ENCODE measurements at regions not wholly inside any gene's neighbourhood (a gene's known extent, or its start where the extent isn't known, plus 50 kb on each side); places are given as distances from the start of the nearest gene placed in this dataset.
"Not testable (repeated sequence)": the region's sequence is repeated elsewhere in the genome, so short reads cannot be mapped to it uniquely, and the experiment has no call there.

GRCh38 chr5:118462276-118462675 lies 526.1 kb downstream of the DTWD2 start:
- DNase-seq, result not testable (repeated sequence)

DNA sequence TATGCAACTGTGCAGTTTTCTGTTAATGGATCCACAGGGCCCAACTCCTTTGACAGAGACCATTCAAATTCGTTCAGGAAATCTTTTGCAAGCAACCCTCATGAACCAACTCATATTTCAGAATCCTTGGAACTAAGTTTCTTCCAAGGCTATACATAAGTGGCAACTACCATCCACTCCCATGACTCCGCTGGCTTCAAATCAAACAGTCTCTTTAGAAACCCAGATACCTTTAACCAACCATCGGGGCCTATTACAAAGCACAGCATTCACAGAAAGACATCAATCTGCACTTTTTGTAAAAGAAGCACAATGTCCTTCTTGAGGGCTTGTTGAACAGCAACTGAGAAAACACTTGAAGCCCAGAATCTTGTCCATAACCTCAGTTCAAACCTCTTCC lies 526.9 kb downstream of the DTWD2 start:
- no peak for DNase-seq

DNA sequence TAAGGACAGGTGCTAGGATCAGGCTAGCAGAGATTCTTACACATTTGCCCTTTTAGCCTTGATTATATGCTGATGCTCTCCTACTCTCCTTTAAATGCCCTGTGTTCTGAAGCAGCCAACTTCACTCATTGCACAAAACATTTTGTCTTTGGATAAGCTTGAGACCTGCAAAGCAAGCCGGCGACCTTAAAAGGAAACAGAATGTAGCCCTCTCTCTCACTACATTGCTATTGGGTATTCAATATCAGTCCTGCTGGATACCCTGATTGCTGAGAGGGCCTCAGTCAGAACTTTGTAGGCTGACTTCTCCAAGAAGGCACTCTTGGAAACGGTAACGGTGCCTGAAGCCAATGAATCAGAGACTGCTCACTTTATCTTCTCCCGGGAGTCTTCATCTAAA lies 528.9 kb downstream of the DTWD2 start:
- DNase-seq, result no peak

DNA sequence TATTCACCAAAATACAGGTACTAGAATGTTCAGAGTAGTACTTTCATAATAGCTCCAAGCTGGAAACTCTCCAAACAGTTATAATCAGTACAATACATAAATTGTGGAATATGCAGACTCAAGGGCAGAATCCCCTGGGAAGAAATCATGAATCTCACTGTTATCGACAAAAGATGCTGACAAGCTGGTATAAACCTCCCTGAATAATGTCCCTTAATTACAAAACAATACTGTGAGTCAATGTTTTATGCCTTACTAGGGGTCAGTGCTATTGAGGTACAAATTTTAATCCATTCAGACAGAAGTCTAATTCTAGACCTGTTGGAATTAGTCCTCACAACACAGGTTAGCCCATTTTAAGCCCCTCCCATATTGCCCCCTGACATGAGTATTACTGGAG lies 532.3 kb downstream of the DTWD2 start:
- no peak for DNase-seq

DNA sequence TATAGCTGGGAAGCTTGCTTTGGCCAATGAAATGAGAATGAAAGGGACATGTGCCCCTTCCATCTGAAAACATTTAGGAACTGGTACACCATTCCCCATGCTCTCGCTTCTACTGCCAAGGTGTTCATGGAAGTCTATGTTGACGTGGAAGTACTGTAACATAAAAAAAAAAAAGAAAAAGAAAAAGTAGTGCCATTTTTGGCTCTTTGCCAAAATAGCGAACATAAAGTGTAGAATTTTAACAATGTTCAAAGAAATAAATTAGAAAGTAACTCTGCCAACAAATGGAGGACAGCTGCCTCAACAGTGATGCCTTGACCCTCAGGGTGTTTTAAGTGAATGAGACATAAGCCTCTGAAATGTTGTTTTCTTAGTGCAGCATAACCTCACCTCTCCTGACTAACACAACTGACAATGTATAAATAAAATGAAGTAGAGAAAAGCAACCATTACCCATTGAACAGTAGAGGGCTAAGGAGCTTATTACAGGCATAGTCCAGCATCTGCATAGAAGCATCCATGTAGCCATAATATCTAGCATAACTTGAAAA lies 536.6 kb downstream of the DTWD2 start:
- no peak for DNase-seq

DNA sequence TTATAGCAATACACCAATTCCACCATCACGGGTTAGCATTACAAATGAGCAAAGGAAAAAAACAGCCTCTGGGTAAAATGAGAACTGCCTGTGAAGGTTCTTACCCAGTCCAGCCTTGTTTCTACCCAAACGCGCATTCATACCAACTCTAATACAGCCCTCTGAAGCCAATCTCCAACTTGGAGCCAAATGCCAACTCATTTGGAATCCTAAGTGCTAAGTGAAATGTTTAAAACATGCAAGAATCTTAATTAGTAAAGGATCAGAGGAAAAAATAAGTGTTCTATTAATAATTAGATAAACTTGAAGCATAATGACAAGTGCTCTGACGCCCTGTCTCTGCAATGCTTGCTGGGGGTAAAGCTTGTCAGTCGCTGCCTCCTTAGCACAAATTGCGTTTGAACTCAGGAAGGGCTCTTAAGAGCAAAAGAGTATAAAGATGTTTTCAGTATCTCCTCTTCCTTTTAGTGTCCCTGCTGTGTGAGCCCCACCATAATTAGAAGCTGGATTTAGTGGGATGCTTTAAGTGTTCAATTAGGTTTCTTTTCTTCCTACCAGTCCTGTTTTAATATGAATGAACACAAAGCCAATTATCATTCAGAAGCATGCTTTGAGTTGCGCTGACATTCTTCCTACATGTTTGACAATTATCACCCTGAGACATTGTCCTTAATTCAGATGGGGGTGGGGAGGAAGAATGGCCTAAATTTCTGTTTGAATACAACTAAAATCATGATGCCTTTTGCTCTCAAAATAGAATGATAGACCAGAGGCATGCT lies 537.6 kb downstream of the DTWD2 start:
- no peak for DNase-seq

GRCh38 chr5:118447350-118447749 lies 541.0 kb downstream of the DTWD2 start:
- no peak for DNase-seq

DNA sequence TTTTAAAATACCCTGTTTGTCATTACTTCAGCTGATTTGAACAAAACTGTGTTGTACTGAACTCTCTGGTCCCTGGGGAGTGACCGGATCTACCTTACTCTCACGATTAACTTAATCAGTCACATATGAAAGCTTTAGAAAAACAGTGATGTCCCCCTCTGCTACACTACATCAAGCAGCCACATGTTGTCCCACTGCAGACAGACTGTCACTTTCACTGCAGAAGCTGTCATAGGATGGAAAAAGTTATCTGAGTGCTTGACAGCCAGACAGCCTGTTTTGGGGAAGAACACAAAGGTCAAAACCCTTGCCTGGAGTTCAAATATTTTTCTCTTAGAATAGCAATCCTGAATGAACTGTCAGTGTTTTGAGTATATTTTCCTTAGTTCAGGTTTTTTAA lies 546.4 kb downstream of the DTWD2 start:
- no peak for DNase-seq

GRCh38 chr5:118441034-118441433 lies 547.3 kb downstream of the DTWD2 start:
- no peak for DNase-seq

GRCh38 chr5:118440496-118440895 lies 547.9 kb downstream of the DTWD2 start:
- no peak for DNase-seq

DNA sequence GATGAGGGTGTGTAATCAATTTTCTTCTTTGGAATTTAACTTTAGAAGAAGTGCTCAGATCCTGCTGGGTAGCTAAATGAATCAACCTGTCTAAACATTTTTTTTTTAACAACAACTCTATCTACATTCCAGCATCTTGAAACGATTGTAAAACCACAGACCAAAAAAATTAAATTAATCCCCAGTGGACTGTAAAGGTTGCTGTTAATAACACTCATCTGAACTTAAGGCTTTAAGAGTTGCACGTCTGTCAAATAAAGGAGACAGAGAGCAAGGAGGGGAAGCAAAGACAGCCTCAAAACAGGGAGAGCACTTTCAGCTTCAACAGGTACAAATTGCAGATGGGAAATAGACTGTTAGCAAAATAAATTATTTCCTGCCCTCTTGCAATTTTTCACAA lies 548.5 kb downstream of the DTWD2 start:
- no peak for DNase-seq

GRCh38 chr5:118435131-118435530 lies 553.2 kb downstream of the DTWD2 start:
- DNase-seq, result no peak

- DNase-seq, result no peak
These were observed 553.8 kb downstream of the DTWD2 start for GRCh38 chr5:118434522-118434921.

- DNase-seq, result no peak
These were observed 558.3 kb downstream of the DTWD2 start for GRCh38 chr5:118430076-118430475.

- DNase-seq, result no peak
These were observed 580.4 kb downstream of the DTWD2 start for GRCh38 chr5:118407958-118408357.

- no peak for DNase-seq
These were observed 582.7 kb downstream of the DTWD2 start for GRCh38 chr5:118405650-118406061.

DNA sequence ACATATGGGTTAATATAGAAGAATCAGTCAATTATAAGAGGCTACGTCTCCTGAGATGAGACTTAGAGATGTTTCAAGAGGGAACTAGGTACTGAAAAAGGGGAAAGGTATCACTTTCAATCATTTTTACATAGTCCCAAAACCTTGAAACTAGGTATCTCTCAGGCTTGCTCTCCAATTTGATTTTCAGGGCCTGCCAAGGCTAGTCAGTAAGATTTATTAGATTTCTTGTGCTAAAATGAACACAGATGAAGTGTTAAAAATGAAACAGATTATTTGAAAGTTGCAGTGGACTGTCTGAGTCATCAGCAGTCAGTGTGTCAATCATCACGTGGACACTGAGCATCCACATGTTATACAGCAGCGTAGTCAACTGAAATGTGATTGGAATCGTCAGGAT lies 591.1 kb downstream of the DTWD2 start:
- DNase-seq, result no peak

- no peak for DNase-seq
These were observed 595.9 kb downstream of the DTWD2 start for GRCh38 chr5:118392491-118392890.

GRCh38 chr5:118382931-118383330 lies 605.4 kb downstream of the DTWD2 start:
- DNase-seq, result not testable (repeated sequence)

DNA sequence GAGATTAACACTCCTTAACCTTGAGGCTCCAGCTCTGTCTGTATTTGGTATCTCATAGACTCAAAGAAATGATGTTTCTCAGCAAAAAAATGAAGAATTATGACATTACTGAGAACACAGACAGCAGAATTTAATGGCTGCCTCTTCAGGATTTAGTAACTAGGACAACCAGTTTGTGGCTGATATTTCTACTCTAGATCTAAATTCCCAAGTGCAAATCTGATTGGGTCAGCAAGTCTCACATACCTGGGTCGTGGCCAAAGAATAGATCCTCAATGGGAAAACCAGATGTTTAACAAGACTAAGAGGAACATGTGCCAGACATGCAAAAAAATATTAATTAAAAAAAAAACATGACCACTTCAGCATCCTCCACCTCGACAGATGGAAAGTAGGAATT lies 608.9 kb downstream of the DTWD2 start:
- no peak for DNase-seq

DNA sequence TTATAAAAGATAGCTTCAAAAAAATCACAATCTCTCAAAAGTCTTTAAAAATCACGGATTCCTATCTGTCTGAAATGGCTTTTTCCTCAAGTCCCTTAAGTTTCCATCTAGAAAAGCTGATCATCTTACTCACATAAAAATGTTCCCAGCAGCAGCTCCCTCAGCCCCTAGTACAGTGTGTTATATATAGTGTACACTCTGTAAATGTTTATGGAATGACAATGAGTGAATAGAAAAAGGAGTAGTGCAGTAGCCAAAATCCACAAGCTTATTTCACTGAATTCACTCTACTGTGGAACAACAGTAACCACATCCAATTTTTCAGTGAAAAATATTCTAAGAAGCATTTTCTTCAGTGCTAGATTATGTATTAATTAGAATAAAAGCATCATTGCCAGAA lies 609.4 kb downstream of the DTWD2 start:
- DNase-seq, result no peak

DNA sequence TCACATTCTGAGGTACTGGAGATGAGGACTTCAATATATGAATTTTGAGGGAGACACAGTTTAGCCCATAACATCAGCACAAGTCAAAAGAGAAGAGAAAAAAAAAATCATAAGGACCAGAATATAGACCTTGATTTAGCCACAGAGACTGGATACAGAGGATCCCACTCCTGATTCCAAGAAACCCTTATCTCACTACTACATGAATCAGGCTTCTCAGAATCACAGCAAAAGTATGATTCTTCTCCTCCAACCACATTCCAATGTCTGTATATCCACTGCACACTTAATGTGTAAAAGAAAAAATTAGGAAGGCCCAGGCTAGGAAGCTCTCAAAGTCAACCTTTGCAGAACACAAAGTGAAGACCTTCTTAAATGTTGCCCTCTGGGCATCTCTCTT lies 610.9 kb downstream of the DTWD2 start:
- no peak for DNase-seq

GRCh38 chr5:118371973-118372831 lies 616.1 kb downstream of the DTWD2 start:
- no peak for DNase-seq

DNA sequence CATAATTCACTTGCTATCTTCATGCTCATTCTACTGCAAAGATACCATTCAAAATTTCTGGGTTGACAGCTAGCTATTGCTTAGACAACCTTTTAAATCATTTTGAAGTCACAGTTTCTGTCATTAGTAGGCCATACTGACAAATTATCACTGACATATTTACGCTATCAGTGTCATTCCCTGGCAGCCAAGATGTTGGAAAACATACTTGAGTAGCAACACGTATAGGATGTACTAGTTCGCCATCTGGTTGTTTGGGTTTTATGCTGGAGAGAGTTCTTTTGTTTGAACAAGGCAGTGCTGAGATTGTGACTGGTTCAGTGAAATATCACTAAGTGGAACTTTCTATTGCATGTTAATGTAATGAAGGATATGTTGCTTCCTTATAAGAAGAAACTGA lies 621.9 kb downstream of the DTWD2 start:
- DNase-seq, result no peak

Data from inflammatory macrophage treated with lipopolysaccharide for 1 hour (primary cell).